SU-DHL-6 (cell line): ENCODE measurements at regions not wholly inside any gene's neighbourhood (a gene's known extent, or its start where the extent isn't known, plus 50 kb on each side); places are given as distances from the start of the nearest gene placed in this dataset.
"Not testable (repeated sequence)": the region's sequence is repeated elsewhere in the genome, so short reads cannot be mapped to it uniquely, and the experiment has no call there.

ENCODE experiments used
- EZH2phosphoT487 ChIP-seq: fragments of 200-600 bp; sonication (generic), shearing (Covaris generic); conservative IDR thresholded peaks from 2 replicates; pipeline ENCODE4 v1.6.1; 2018; ENCODE audit warnings: mild to moderate bottlenecking, antibody characterized with exemption, low read length, moderate library complexity, mixed read lengths
- TF ChIP-seq, protein P1 (sequence below): fragments of 200-600 bp; sonication (generic); IDR thresholded peaks from one replicate; pipeline ENCODE4 v1.5.1; 2017; ENCODE audit warnings: antibody characterized with exemption, mild to moderate bottlenecking, low read length, moderate library complexity; ENCODE audit not compliant: insufficient read depth, poor library complexity, severe bottlenecking

DNA sequence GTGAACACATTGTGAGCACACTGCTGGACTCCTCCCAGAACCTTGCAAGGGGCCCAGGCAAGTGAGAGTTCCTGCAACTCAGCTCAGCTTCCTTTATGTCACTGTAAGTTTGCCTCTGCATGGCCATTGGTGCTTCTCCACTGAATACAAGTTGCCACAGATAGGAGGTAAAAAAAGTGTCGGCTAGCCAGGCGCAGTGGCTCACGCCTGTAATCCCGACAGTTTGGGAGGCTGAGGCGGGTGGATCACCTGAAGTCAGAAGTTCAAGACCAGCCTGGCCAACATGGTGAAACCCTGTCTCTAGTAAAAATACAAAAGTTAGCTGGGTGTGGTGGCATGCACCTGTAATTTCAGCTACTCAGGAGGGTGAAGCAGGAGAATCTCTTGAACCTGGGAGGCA is 435.8 kb downstream of the CNTN3 start:
- TF ChIP-seq, protein P1, sequence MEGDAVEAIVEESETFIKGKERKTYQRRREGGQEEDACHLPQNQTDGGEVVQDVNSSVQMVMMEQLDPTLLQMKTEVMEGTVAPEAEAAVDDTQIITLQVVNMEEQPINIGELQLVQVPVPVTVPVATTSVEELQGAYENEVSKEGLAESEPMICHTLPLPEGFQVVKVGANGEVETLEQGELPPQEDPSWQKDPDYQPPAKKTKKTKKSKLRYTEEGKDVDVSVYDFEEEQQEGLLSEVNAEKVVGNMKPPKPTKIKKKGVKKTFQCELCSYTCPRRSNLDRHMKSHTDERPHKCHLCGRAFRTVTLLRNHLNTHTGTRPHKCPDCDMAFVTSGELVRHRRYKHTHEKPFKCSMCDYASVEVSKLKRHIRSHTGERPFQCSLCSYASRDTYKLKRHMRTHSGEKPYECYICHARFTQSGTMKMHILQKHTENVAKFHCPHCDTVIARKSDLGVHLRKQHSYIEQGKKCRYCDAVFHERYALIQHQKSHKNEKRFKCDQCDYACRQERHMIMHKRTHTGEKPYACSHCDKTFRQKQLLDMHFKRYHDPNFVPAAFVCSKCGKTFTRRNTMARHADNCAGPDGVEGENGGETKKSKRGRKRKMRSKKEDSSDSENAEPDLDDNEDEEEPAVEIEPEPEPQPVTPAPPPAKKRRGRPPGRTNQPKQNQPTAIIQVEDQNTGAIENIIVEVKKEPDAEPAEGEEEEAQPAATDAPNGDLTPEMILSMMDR: not testable (repeated sequence)
- not testable (repeated sequence) for TF ChIP-seq EZH2phosphoT487
